Activated CD8-positive, alpha-beta memory T cell treated with anti-CD3 and anti-CD28 coated beads for 1 hour (primary cell): ENCODE measurements at regions not wholly inside any gene's neighbourhood (a gene's known extent, or its start where the extent isn't known, plus 50 kb on each side); places are given as distances from the start of the nearest gene placed in this dataset.
"Not testable (repeated sequence)": the region's sequence is repeated elsewhere in the genome, so short reads cannot be mapped to it uniquely, and the experiment has no call there.

ENCODE experiments used
- DNase-seq, 2 donors: peaks; one replicate each; pipeline ENCODE4 v3.0.0-alpha.2; 2020; ENCODE audit warnings: low read depth in 1 of 2; ENCODE audit errors: extremely low read depth in 1 of 2

- no peak for DNase-seq
Measured at GRCh38 chr18:30245766-30246455, 796.6 kb downstream of the DSC3 start.

- no peak for DNase-seq
Measured at GRCh38 chr18:30234755-30235154, 807.8 kb downstream of the DSC3 start.

GRCh38 chr18:30211112-30211511 is 831.4 kb downstream of the DSC3 start:
- DNase-seq: no peak

GRCh38 chr18:30208546-30208945 is 834.0 kb downstream of the DSC3 start:
- no peak for DNase-seq

- DNase-seq: no peak
Measured at GRCh38 chr18:30192216-30192615, 850.3 kb downstream of the DSC3 start.

- DNase-seq: no peak
Measured at GRCh38 chr18:30186245-30186644, 856.3 kb downstream of the DSC3 start.

GRCh38 chr18:30177056-30177455 is 865.5 kb downstream of the DSC3 start:
- no peak for DNase-seq

GRCh38 chr18:30175621-30176225 is 866.8 kb downstream of the DSC3 start:
- DNase-seq: no peak

GRCh38 chr18:30175061-30175574 is 867.4 kb downstream of the DSC3 start:
- DNase-seq: no peak

- no peak for DNase-seq
Measured at GRCh38 chr18:30163573-30163972, 879.0 kb downstream of the DSC3 start.

- DNase-seq: no peak
Measured at GRCh38 chr18:30160124-30160523, 882.4 kb downstream of the DSC3 start.

- DNase-seq: no peak
Measured at GRCh38 chr18:30150586-30151250, 891.8 kb downstream of the DSC3 start.

GRCh38 chr18:30149585-30149984 is 893.0 kb downstream of the DSC3 start:
- no peak for DNase-seq

- no peak for DNase-seq
Measured at GRCh38 chr18:30142870-30143269, 899.7 kb downstream of the DSC3 start.

GRCh38 chr18:30142248-30142647 is 900.3 kb downstream of the DSC3 start:
- DNase-seq: no peak

- not testable (repeated sequence) for DNase-seq
Measured at GRCh38 chr18:30141506-30141905, 901.0 kb downstream of the DSC3 start.

GRCh38 chr18:30139631-30140287 is 902.8 kb downstream of the DSC3 start:
- DNase-seq: no peak

- no peak for DNase-seq
Measured at GRCh38 chr18:30135938-30136337, 906.6 kb downstream of the DSC3 start.

- no peak for DNase-seq
Measured at GRCh38 chr18:30134020-30134419, 908.5 kb downstream of the DSC3 start.

- DNase-seq: no peak
Measured at GRCh38 chr18:30132959-30133358, 909.6 kb downstream of the DSC3 start.

- DNase-seq: no peak
Measured at GRCh38 chr18:30121397-30121796, 921.1 kb downstream of the DSC3 start.
